Activated CD4-positive, alpha-beta T cell treated with anti-CD3 and anti-CD28 coated beads, Interleukin-2, amount 10 ng/mL, durations not matched to agents 7 days and 5 days (primary cell): ENCODE measurements at regions not wholly inside any gene's neighbourhood (a gene's known extent, or its start where the extent isn't known, plus 50 kb on each side); places are given as distances from the start of the nearest gene placed in this dataset.

Source experiments
- CTCF ChIA-PET: fragments of 350-600 bp; sonication (Branson Sonifier 250); formaldehyde crosslinking; loops from one replicate; lab custom pipeline; 2021; ENCODE audit warnings: antibody characterized with exemption; lab: Charles Lee
- POLR2A ChIA-PET: fragments of 350-600 bp; sonication (Branson Sonifier 250); formaldehyde crosslinking; loops from one replicate; lab custom pipeline; 2021; ENCODE audit warnings: antibody characterized with exemption; lab: Charles Lee
- DNase-seq: peaks from one replicate; pipeline ENCODE4 v3.0.0-alpha.2; 2020
- H3K27ac Mint-ChIP-seq: one replicate; pipeline ENCODE4 v1.8.0; 2021; ENCODE audit warnings: mild to moderate bottlenecking, moderate library complexity, mixed read lengths
- H3K27me3 Mint-ChIP-seq: one replicate; pipeline ENCODE4 v1.8.0; 2021; ENCODE audit warnings: mixed read lengths
- H3K36me3 Mint-ChIP-seq: one replicate; pipeline ENCODE4 v1.8.0; 2021; ENCODE audit warnings: low read depth, mixed read lengths
- H3K4me1 Mint-ChIP-seq: one replicate; pipeline ENCODE4 v1.8.0; 2021; ENCODE audit warnings: mixed read lengths
- H3K4me3 Mint-ChIP-seq: one replicate; pipeline ENCODE4 v1.8.0; 2021; ENCODE audit warnings: mild to moderate bottlenecking, moderate library complexity, mixed read lengths
- H3K9me3 Mint-ChIP-seq: one replicate; pipeline ENCODE4 v1.8.0; 2021; ENCODE audit warnings: mixed read lengths

DNA sequence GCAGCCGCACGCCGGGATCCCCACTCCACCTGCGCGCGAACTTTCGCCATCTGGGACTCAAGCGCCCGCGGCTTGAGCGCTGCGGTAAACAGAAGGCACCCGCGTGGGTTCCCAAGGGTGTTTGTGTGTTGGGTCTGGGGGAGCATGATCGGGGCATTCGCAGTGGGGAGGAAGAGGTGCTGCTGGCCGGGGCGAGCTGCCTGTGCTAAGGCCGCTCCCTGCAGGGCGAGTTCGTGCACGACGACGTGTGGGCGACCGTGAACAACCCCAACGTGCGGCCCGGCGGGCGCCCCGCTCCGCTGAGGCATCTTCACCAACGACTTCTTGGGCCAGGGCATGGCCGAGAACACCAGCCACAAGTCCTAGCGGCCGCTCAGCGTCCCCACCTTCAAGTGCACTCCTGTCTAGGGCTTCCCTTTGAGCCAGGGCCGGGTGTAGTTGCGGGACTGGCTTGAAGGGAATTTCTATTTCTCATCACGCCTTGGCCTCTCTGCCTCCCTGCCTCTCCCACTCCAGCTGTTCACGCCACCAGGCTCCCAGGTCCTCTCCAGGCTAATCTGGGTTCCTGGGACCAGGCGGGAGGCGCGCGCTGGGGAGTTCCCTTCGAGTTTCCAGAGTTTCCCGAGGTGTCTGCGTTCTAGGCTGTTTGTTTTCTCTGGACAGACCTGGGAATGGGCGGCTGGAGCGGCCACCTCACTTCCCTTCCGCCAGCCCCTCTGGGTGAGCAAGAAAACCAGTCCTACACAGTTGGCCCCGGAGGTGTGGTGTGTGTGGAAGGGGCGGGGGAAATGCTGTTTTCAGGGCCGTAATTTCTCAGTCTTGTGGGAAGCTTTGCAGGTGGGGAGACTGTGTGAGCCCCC, 417.8 kb upstream of the TMTC1 start:
- Mint-ChIP-seq H3K36me3 (no peaks in the 10 kb centered on the region), H3K27me3 (peaks cover 11% of the 10 kb centered on the region), H3K4me1 (no peaks in the 10 kb centered on the region), H3K4me3 (no peak overlapping the region), H3K9me3 (no peaks in the 10 kb centered on the region), H3K27ac (no peak overlapping the region)
- DNase-seq, result no peak
- ChIA-PET POLR2A (no interaction called here), CTCF (no interaction called here)

DNA sequence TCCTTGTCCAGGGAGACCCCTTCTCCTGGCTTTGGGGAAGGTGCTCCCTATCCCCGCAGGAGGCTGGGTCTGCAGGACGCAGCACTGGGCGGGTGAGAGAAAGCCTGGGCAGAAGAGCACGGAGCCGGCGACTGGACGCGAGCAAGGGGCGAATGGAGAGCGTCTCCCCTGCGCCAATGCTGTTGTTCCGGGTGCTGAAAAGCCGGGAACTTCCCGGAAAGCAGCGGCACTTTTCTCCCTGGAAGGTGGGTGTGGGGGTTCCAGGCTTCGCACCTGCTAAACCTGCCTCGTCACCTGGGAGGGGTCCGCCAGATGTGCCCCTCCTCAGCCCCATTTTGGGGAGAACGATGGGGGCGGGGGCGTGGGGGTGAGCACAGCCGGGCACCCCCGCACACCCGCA, 417.1 kb upstream of the TMTC1 start:
- Mint-ChIP-seq H3K9me3 (no peaks in the 10 kb centered on the region), H3K4me3 (no peak overlapping the region), H3K4me1 (no peaks in the 10 kb centered on the region), H3K27ac (no peak overlapping the region), H3K36me3 (no peaks in the 10 kb centered on the region), H3K27me3 (peaks cover 11% of the 10 kb centered on the region)
- POLR2A ChIA-PET, result no interaction called here
- CTCF ChIA-PET, result no interaction called here
- no peak for DNase-seq

DNA sequence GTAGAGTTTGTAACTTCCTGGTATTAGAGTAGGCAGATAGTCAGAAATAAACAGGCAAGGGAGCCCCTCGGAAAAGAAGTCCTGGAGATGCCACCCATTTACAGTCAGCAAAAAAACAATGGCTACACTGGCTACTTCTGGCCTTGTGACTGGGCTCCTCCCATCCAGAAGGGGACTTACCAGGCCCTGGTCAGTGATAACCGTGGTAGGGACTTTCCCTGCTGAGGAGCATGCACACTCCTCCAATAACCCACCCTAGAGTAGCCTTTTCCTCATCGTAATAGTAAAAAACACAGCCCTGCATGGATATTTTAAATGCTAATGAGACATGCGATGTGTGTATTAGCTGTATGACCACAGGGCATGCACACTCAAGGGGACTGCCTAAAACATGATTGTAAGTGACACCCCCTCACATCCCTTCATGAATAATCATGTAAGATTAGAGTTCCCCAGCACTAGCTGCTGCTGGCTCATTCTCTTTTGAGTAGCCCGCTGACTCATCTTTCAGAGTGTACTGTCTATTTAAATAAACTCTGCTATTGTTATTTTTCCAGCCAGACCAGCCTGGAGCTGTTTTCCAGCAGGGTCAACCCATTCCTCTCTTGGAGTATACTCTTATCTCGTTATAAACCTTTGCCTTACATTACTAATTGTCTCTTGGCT, 413.8 kb upstream of the TMTC1 start:
- Mint-ChIP-seq H3K4me1 (no peaks in the 10 kb centered on the region), H3K27ac (no peak overlapping the region), H3K27me3 (peaks cover 11% of the 10 kb centered on the region), H3K9me3 (no peaks in the 10 kb centered on the region), H3K36me3 (no peaks in the 10 kb centered on the region), H3K4me3 (no peak overlapping the region)
- CTCF ChIA-PET, result no interaction called here
- POLR2A ChIA-PET, result no interaction called here
- no peak for DNase-seq

DNA sequence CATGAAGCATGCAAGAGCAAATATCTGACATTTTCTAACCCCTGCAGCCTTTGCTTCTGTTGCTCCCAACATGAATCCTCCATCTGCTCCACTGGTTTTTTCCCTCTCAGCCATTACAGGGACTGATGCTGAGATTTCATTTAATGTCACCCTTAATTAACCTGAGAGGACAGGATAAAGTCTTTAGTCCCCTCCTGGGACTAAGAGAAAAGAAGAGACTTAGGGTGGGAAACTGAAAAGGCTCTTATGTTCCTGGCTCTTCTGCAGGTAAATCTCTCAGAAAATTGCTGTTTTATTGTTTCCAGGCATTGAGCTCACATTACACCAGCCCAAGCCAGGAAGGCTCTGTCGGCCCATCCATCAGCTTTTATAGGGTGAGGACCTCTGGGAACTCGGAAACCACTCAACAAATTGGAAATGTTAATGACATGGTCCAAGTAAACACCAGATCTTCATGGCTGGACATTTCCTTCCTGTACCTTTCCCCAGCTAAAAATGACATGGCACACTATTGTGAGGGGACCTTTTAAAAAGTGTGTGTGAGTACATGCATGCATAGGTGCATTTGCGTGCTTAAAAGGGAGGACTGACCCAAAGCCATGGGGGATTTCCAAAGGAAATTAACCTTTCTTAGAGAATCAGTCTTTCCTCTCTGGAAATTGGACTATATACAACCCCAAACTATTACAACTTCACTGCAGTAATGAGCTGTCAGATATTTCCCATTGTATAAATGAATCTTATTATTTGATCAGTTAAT, 408.1 kb upstream of the TMTC1 start:
- no peaks in the 10 kb centered on the region for H3K9me3 Mint-ChIP-seq

DNA sequence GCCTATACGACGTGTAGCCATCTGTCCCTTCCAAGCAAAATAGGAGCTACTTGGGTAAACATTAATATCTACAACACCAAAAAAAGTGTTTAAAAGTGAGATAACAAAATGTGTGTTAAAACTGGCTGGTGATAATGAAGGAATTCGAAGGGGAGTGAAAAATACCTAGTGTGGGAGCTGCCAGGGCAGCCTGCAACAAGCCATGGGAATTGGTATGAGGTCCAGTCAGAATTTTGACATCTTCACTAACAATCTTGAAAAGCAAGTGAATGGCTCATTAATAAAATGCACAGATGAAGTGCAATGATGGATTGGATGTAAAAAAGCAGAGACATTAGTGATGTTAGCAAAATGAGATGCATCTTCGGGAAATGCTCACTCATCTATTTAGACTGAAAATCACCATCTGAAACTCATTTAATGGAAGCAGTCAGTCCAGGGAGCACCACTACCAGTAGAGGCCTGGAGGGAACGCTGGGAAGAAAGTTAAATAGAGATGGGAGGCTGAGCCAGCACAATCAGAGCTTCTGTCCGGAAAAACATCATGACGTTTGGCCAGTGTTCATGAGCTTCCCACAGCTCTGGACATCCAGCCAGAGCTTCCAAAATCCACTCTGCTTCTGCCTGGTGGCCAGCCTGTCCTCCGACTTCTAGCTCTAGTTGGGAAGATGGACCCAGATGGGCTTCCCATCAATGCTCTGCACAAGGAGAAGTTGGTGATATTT, 405.0 kb upstream of the TMTC1 start:
- no peak for DNase-seq
- Mint-ChIP-seq H3K27ac (no peak overlapping the region), H3K36me3 (no peaks in the 10 kb centered on the region), H3K4me3 (no peak overlapping the region), H3K27me3 (no peaks in the 10 kb centered on the region), H3K4me1 (no peaks in the 10 kb centered on the region), H3K9me3 (no peaks in the 10 kb centered on the region)
- CTCF ChIA-PET, result no interaction called here
- POLR2A ChIA-PET, result no interaction called here

More for the DNA sequence above, 408.1 kb upstream of the TMTC1 start:
- DNase-seq, result no peak
- Mint-ChIP-seq H3K27me3 (no peaks in the 10 kb centered on the region), H3K4me1 (no peaks in the 10 kb centered on the region), H3K4me3 (no peak overlapping the region), H3K36me3 (no peaks in the 10 kb centered on the region), H3K27ac (no peak overlapping the region)
- POLR2A ChIA-PET, result no interaction called here
- CTCF ChIA-PET, result no interaction called here

DNA sequence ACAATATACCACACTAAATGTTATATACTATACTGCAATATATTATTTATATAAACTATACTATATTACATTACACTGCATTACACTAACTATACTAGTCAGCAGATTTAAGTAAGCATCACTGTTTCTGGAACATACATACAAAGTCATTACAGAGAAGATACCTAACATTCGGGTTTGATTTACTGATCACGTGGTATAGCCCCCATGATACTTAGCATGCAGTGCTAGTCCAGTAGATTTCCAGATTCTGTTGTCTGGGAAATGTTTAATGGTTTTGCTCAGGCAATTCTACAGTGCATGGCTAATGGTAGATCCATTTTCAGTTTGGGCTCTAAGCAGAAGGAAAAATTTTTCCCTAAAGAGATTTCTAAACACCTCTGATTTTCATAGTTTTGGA, 403.7 kb upstream of the TMTC1 start:
- Mint-ChIP-seq H3K4me1 (no peaks in the 10 kb centered on the region), H3K4me3 (no peak overlapping the region), H3K36me3 (no peaks in the 10 kb centered on the region), H3K9me3 (no peaks in the 10 kb centered on the region), H3K27ac (no peak overlapping the region), H3K27me3 (no peaks in the 10 kb centered on the region)
- DNase-seq, result no peak
- ChIA-PET CTCF (no interaction called here), POLR2A (no interaction called here)

DNA sequence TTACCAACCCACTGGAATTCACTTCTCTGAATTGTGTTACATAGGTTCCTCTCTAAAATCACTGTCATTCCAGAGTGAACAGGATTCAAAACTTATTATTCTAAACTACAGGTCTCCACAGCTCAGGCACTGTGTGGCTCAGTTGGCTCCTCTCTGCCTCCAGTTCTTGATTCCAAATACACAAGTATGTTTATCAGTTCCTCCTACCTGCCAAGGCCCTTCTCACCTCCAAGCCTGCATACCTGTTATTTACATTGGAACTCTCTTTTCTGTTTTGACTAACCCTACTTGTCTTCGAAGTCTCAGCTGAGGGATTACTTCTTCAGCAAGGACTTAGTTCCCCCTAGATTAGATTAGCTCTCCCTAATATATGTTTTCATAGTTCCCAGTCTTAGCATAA, 397.6 kb upstream of the TMTC1 start:
- Mint-ChIP-seq H3K36me3 (no peaks in the 10 kb centered on the region), H3K9me3 (no peaks in the 10 kb centered on the region), H3K27ac (no peak overlapping the region), H3K4me1 (no peaks in the 10 kb centered on the region), H3K27me3 (no peaks in the 10 kb centered on the region), H3K4me3 (no peak overlapping the region)
- ChIA-PET POLR2A (no interaction called here), CTCF (no interaction called here)
- no peak for DNase-seq

DNA sequence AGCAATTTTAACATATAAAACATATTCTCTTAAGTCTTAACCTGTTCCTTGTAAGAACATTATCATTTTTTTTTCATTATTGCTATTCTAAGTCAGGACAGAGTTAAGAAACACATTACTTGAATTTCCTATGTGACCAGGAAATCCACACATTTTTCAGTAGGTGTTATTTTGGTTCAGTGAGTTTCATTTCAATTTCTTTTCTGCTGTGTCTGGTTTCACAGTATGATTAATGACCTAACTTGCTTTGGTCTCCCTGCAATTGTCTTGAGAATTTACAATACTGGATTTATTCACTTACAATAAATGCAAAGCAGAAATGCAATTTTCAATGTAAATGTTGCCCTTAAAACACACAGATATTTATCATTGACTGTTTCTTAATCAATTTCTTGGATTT, 396.9 kb upstream of the TMTC1 start:
- ChIA-PET CTCF (no interaction called here), POLR2A (no interaction called here)
- Mint-ChIP-seq H3K4me1 (no peaks in the 10 kb centered on the region), H3K9me3 (no peaks in the 10 kb centered on the region), H3K27me3 (no peaks in the 10 kb centered on the region), H3K4me3 (no peak overlapping the region), H3K36me3 (no peaks in the 10 kb centered on the region), H3K27ac (no peak overlapping the region)
- DNase-seq, result no peak

DNA sequence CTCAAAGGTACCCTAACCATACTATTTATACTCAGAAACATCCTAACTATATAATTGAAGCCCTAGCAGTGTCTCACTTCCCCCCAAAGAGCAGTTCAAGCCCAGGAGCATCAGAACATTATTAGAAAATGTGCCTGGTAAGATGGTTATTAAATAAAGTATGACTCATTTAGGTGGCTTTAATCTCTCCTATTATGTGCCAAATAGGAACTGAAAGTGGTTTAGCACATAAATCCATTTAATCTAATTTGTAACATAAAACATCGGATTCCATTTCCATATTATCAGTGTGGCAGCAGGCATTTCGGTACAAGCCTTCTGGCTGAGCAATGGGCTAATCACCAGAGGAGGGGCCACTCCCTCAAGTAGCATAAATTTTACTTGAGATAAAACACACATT, 395.2 kb upstream of the TMTC1 start:
- ChIA-PET CTCF (no interaction called here), POLR2A (no interaction called here)
- Mint-ChIP-seq H3K27ac (no peak overlapping the region), H3K9me3 (no peaks in the 10 kb centered on the region), H3K4me1 (no peaks in the 10 kb centered on the region), H3K4me3 (no peak overlapping the region), H3K27me3 (no peaks in the 10 kb centered on the region), H3K36me3 (no peaks in the 10 kb centered on the region)
- no peak for DNase-seq

DNA sequence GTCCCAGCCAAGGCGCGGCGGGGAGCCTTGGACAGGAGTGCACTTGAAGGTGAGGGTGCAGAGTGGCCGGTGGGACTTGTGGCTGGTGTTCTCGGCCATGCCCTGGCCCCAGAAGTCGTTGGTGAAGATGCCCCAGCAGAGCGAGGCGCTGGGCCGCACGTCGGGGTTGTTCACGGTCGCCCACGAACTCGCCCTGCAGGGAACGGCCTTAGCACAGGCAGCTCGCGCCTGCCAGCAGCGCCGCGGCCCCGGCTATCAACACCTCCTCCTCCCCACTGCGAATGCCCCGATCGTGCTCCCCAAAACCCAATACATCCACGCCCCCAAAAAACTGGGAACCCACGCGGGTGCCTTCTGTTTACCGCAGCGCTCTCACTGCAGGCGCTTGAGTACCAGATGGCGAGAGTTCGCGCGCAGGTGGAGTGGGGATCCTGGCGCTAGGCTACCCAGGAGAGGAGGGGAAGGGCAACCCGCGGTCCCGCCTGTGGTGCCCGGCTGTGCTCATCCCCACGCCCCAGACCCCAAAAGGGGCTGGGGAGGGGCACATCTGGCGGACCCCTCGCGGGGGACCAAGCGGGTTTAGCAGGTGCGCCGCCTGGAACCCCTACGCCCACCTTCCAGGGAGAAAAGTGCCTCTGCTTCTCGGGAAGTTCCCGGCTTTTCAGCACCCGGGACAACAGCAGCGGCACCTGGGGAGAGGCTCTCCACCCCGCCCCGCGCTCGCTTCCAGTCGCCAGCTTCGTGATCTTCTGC, 386.3 kb upstream of the TMTC1 start:
- H3K36me3 Mint-ChIP-seq, result no peaks in the 10 kb centered on the region
- POLR2A ChIA-PET, result interaction anchor here (0.6 kb wide), 1 partner anchor 642 kb away, joined by 3 read pairs; no protein-coding TSS in a partner anchor
- DNase-seq, result no peak
- no peak overlapping the region for H3K27ac Mint-ChIP-seq
- no peaks in the 10 kb centered on the region for H3K9me3 Mint-ChIP-seq
- no peak overlapping the region for H3K4me3 Mint-ChIP-seq
- CTCF ChIA-PET, result no interaction called here
- no peaks in the 10 kb centered on the region for H3K4me1 Mint-ChIP-seq
- peaks cover 11% of the 10 kb centered on the region for H3K27me3 Mint-ChIP-seq

DNA sequence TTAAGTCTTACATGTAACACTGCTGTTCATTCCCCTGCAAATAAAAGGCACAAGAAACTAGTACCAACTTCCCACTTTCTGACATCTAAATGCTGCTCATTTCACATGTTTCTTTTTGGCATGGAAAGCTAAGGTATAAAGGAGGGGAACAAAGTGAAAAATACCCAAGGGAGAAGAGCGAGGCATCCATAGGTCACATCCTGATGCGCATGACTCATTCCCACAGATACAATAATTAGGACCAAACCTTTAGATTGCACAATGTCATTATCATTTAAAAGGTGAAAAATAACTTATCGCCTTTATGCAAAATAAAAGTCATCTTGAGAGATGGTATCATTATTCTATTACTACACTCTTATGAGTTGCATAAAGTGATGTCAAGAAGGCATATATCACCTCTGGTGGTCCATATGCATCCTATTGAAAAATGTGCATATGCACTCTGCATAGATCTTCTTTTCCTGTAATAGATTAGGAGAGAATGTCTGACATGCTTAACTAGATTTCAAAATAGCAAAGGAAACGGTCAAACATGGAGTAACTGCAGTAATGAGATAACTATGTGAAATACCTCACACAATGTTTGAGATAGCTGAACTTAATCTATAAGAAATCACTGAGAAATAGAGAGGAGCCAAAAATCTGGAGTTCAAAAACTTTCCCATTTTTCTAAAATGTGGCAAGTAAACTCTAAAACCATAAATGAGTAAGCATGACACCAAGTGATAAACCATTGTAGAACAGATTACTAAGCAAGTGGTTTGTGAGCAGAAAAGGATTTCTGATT, 382.5 kb upstream of the TMTC1 start:
- CTCF ChIA-PET, result no interaction called here
- Mint-ChIP-seq H3K36me3 (no peaks in the 10 kb centered on the region), H3K27me3 (peaks cover 6% of the 10 kb centered on the region), H3K4me3 (no peak overlapping the region), H3K27ac (no peak overlapping the region), H3K4me1 (no peaks in the 10 kb centered on the region), H3K9me3 (no peaks in the 10 kb centered on the region)
- DNase-seq, result no peak
- POLR2A ChIA-PET, result no interaction called here
